Thyroid gland (tissue), 4 donors: ENCODE measurements at regions not wholly inside any gene's neighbourhood (a gene's known extent, or its start where the extent isn't known, plus 50 kb on each side); places are given as distances from the start of the nearest gene placed in this dataset.

Source experiments
- DNase-seq, 2 donors: peaks; one replicate each; pipeline ENCODE4 v3.0.0-alpha.2; 2019
- H3K27ac ChIP-seq, 3 donors: fragments of 200-600 bp; sonication (generic); 1 replicate in 2 of 3; 2 replicates in 1 of 3; pipeline ENCODE4 v1.5.1; 2016 to 2019; ENCODE audit warnings: mild to moderate bottlenecking in 1 of 3, moderate library complexity in 1 of 3
- H3K27me3 ChIP-seq: fragments of 200-600 bp; sonication (generic); one replicate; pipeline ENCODE4 v1.5.1; 2019
- H3K36me3 ChIP-seq, 2 donors: fragments of 200-600 bp; sonication (generic); one replicate each; pipeline ENCODE4 v1.5.1; 2016 to 2019
- H3K4me1 ChIP-seq, 2 donors: fragments of 200-600 bp; sonication (generic); one replicate each; pipeline ENCODE4 v1.5.1; 2017 to 2019
- H3K4me3 ChIP-seq, 3 donors: fragments of 200-600 bp; sonication (generic); replicated peaks in 1 of 3; 1 replicate in 2 of 3; 2 replicates in 1 of 3; pipeline ENCODE4 v1.5.1; 2016; ENCODE audit warnings: mild to moderate bottlenecking in 1 of 3
- H3K9me3 ChIP-seq: fragments of 200-600 bp; sonication (generic); one replicate; pipeline ENCODE4 v1.5.1; 2017
- CTCF ChIP-seq, 6 experiments: fragments of 200-600 bp in 3 of 6; fragments of 450-650 bp in 3 of 6; sonication (generic) in 3 of 6; IDR thresholded peaks; one replicate each; pipeline ENCODE4 v1.5.1; 2016 to 2019; ENCODE audit warnings: antibody characterized with exemption in 6 of 6, mild to moderate bottlenecking in 2 of 6, inconsistent platforms in 1 of 6, moderate library complexity in 1 of 6
- POLR2A ChIP-seq, 2 donors: fragments of 450-650 bp; IDR thresholded peaks; one replicate each; pipeline ENCODE4 v1.6.1; 2017; ENCODE audit warnings: antibody characterized with exemption in 2 of 2, mild to moderate bottlenecking in 2 of 2, moderate library complexity in 1 of 2
- WGBS, 2 donors: methylation state at CpG; one replicate each; pipeline ENCODE4 v1.1.5; 2017; 5-methylcytosine and 5-hydroxymethylcytosine counted together
- intact Hi-C: fragments of 100-400 bp; cut with DNase I; formaldehyde crosslinking; loops from one replicate; pipeline ENCODE4 v1.15.1; 2023

- DNase-seq, result no peak
- no peaks in the 10 kb centered on the region for H3K4me1 ChIP-seq
- no peak for TF ChIP-seq CTCF (IDR thresholded peaks at IDR 0.05)
- no peak for TF ChIP-seq POLR2A (IDR thresholded peaks at IDR 0.05)
- intact Hi-C loops, result no loop called here
- no peaks in the 10 kb centered on the region for H3K9me3 ChIP-seq
- H3K4me3 ChIP-seq, result no peak overlapping the region
- WGBS, 2 donors, result 70 to 84% methylated on average over 2 of the region's 2 CpGs
- H3K27ac ChIP-seq, result no peak overlapping the region
- no peaks in the 10 kb centered on the region for H3K27me3 ChIP-seq
- H3K36me3 ChIP-seq, result no peaks in the 10 kb centered on the region
Observed at GRCh38 chr4:71251261-71251660, 87.6 kb upstream of the SLC4A4 start.

- Histone ChIP-seq H3K9me3 (no peaks in the 10 kb centered on the region), H3K27me3 (no peaks in the 10 kb centered on the region), H3K4me3 (no peak overlapping the region), H3K4me1 (no peaks in the 10 kb centered on the region), H3K27ac (no peak overlapping the region), H3K36me3 (no peaks in the 10 kb centered on the region)
- TF ChIP-seq POLR2A (IDR thresholded peaks at IDR 0.05) (no peak), CTCF (IDR thresholded peaks at IDR 0.05) (no peak)
- DNase-seq, result no peak
- whole genome bisulfite sequencing, 2 donors, result 68 to 69% methylated on average over 1 of the region's 1 CpG
- intact Hi-C loops, result no loop called here
Observed at GRCh38 chr4:71253545-71253944, 85.3 kb upstream of the SLC4A4 start.

- no peaks in the 10 kb centered on the region for H3K27me3 ChIP-seq
- WGBS, 2 donors, result 75 to 86% methylated on average over 2 of the region's 2 CpGs
- H3K27ac ChIP-seq, result no peak overlapping the region
- intact Hi-C loops, result no loop called here
- no peaks in the 10 kb centered on the region for H3K36me3 ChIP-seq
- TF ChIP-seq POLR2A (IDR thresholded peaks at IDR 0.05) (no peak), CTCF (IDR thresholded peaks at IDR 0.05) (no peak)
- no peaks in the 10 kb centered on the region for H3K9me3 ChIP-seq
- H3K4me1 ChIP-seq, result no peaks in the 10 kb centered on the region
- H3K4me3 ChIP-seq, result no peak overlapping the region
- no peak for DNase-seq
Observed at GRCh38 chr4:71254451-71255012, 84.3 kb upstream of the SLC4A4 start.

GRCh38 chr4:71255976-71256375 is 82.8 kb upstream of the SLC4A4 start:
- H3K9me3 ChIP-seq, result no peaks in the 10 kb centered on the region
- DNase-seq, result no peak
- no peak overlapping the region for H3K4me3 ChIP-seq
- peaks cover 8% of the 10 kb centered on the region in 2 donors for H3K4me1 ChIP-seq
- intact Hi-C loops, result no loop called here
- TF ChIP-seq CTCF (IDR thresholded peaks at IDR 0.05) (no peak), POLR2A (IDR thresholded peaks at IDR 0.05) (no peak)
- no peaks in the 10 kb centered on the region for H3K27me3 ChIP-seq
- WGBS, 2 donors, result 100% methylated on average over 1 of the region's 1 CpG
- no peak overlapping the region for H3K27ac ChIP-seq
- no peaks in the 10 kb centered on the region for H3K36me3 ChIP-seq

GRCh38 chr4:71257761-71258160 is 81.1 kb upstream of the SLC4A4 start:
- peaks cover 18% of the 10 kb centered on the region in 2 donors for H3K4me1 ChIP-seq
- H3K4me3 ChIP-seq, result no peak overlapping the region
- 62 to 66% methylated on average over 3 of the region's 3 CpGs for WGBS, 2 donors
- no peak for DNase-seq
- intact Hi-C loops, result no loop called here
- H3K27ac ChIP-seq, result no peak overlapping the region
- no peaks in the 10 kb centered on the region for H3K27me3 ChIP-seq
- no peaks in the 10 kb centered on the region for H3K36me3 ChIP-seq
- TF ChIP-seq CTCF (IDR thresholded peaks at IDR 0.05) (no peak), POLR2A (IDR thresholded peaks at IDR 0.05) (no peak)
- H3K9me3 ChIP-seq, result no peaks in the 10 kb centered on the region
